ENCODE measurements at regions not wholly inside any gene's neighbourhood (a gene's known extent, or its start where the extent isn't known, plus 50 kb on each side); places are given as distances from the start of the nearest gene placed in this dataset.

DNA sequence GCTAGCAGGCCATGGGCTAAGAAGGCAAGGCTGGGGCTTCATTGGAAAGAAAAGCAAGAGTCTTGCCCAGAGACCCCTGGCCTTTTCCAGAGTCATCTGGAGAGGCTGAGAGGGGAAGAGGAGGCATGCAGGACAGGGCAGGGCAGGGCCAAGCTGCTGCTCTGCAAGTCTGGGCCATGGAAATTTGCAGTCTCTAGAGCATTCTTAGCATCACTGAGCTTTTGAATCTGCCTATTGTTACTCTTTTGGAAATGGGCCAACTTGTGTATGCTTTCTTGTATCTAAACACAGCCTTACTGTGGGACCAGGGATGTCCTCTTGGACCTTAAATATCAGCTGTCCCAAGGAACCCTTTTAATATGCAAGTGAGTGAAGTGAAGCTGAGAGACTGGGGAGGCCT is 560.5 kb downstream of the MID1IP1 start:
- TF ChIP-seq, protein P1, sequence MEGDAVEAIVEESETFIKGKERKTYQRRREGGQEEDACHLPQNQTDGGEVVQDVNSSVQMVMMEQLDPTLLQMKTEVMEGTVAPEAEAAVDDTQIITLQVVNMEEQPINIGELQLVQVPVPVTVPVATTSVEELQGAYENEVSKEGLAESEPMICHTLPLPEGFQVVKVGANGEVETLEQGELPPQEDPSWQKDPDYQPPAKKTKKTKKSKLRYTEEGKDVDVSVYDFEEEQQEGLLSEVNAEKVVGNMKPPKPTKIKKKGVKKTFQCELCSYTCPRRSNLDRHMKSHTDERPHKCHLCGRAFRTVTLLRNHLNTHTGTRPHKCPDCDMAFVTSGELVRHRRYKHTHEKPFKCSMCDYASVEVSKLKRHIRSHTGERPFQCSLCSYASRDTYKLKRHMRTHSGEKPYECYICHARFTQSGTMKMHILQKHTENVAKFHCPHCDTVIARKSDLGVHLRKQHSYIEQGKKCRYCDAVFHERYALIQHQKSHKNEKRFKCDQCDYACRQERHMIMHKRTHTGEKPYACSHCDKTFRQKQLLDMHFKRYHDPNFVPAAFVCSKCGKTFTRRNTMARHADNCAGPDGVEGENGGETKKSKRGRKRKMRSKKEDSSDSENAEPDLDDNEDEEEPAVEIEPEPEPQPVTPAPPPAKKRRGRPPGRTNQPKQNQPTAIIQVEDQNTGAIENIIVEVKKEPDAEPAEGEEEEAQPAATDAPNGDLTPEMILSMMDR (optimal IDR thresholded peaks at IDR 0.05 in 1 of 3, IDR thresholded peaks at IDR 0.05 in 1 of 3, conservative IDR thresholded peaks at IDR 0.05 in 1 of 3; ENCODE audit: extremely low read depth in 1 of 3, insufficient read depth in 2 of 3, low read length in 3 of 3) = no peak
- no peak for TF ChIP-seq EZH2 (IDR thresholded peaks at IDR 0.05; ENCODE audit: low read length)

Measured in keratinocyte (primary cell).